ENCODE measurements at regions not wholly inside any gene's neighbourhood (a gene's known extent, or its start where the extent isn't known, plus 50 kb on each side); places are given as distances from the start of the nearest gene placed in this dataset.

DNA sequence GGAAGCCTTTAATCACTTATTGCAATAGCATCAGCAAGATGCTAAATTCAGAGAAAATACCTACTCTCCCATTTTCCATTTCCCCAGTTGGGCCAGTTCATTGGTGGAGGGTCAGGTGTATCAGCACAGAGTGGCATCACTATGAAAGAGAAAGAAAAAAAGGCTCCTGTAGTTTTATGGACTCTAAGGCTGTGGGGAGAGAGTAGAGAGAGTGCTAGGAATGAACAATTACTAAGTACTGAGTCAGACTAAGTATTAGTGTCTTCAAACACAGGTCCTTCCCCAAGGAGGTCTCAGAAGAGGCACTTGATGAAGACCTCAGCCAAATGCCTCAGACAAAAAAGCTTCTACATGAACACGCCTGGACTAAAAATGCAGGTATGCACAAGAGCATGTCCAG is 1061.9 kb downstream of the FSTL5 start:
- TF ChIP-seq, protein P1, sequence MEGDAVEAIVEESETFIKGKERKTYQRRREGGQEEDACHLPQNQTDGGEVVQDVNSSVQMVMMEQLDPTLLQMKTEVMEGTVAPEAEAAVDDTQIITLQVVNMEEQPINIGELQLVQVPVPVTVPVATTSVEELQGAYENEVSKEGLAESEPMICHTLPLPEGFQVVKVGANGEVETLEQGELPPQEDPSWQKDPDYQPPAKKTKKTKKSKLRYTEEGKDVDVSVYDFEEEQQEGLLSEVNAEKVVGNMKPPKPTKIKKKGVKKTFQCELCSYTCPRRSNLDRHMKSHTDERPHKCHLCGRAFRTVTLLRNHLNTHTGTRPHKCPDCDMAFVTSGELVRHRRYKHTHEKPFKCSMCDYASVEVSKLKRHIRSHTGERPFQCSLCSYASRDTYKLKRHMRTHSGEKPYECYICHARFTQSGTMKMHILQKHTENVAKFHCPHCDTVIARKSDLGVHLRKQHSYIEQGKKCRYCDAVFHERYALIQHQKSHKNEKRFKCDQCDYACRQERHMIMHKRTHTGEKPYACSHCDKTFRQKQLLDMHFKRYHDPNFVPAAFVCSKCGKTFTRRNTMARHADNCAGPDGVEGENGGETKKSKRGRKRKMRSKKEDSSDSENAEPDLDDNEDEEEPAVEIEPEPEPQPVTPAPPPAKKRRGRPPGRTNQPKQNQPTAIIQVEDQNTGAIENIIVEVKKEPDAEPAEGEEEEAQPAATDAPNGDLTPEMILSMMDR (conservative IDR thresholded peaks at IDR 0.05; ENCODE audit: low read depth, low read length) = no peak
- TF ChIP-seq POLR2A (IDR thresholded peaks at IDR 0.05; ENCODE audit: low read depth, low read length) = no peak
- no peak for TF ChIP-seq RFX5 (IDR thresholded peaks at IDR 0.05; ENCODE audit: low read depth, low read length)
- no peak for TF ChIP-seq SMC3 (IDR thresholded peaks at IDR 0.05; ENCODE audit: low read depth, low read length)
- no peak for TF ChIP-seq NFE2L2 (IDR thresholded peaks at IDR 0.05; ENCODE audit: low read depth, low read length)
- TF ChIP-seq CHD1 (IDR thresholded peaks at IDR 0.05; ENCODE audit: low read depth, low read length) = no peak
- TF ChIP-seq, protein P2, sequence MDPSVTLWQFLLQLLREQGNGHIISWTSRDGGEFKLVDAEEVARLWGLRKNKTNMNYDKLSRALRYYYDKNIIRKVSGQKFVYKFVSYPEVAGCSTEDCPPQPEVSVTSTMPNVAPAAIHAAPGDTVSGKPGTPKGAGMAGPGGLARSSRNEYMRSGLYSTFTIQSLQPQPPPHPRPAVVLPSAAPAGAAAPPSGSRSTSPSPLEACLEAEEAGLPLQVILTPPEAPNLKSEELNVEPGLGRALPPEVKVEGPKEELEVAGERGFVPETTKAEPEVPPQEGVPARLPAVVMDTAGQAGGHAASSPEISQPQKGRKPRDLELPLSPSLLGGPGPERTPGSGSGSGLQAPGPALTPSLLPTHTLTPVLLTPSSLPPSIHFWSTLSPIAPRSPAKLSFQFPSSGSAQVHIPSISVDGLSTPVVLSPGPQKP (IDR thresholded peaks at IDR 0.05; ENCODE audit: borderline replicate concordance, low read depth, low read length) = no peak
- TF ChIP-seq MAFK (IDR thresholded peaks at IDR 0.05; ENCODE audit: low read depth, low read length) = no peak
- no peak for TF ChIP-seq RAD21 (IDR thresholded peaks at IDR 0.05; ENCODE audit: low read length)
- no peak for TF ChIP-seq MAZ (IDR thresholded peaks at IDR 0.05; ENCODE audit: borderline replicate concordance, low read depth, low read length)

All from IMR-90 (cell line).